CD14-positive monocyte (primary cell): ENCODE measurements at regions not wholly inside any gene's neighbourhood (a gene's known extent, or its start where the extent isn't known, plus 50 kb on each side); places are given as distances from the start of the nearest gene placed in this dataset.

Experiments
- DNase-seq, 3 donors: peaks; one replicate each; pipeline ENCODE4 v3.0.0-alpha.2; 2011 to 2022
- H2AFZ ChIP-seq: 2 replicates; pipeline ENCODE4 v1.6.0; 2012; ENCODE audit warnings: mild to moderate bottlenecking, low read depth, low read length, inconsistent platforms; ENCODE audit not compliant: insufficient read depth, poor library complexity, severe bottlenecking
- H3K27ac ChIP-seq, 2 donors: 1 replicate in 1 of 2; 2 replicates in 1 of 2; pipeline ENCODE4 v1.5.1; 2012 to 2013; ENCODE audit warnings: low read length in 2 of 2, control low read depth in 1 of 2, inconsistent platforms in 1 of 2, low read depth in 1 of 2, mild to moderate bottlenecking in 1 of 2
- H3K27me3 ChIP-seq, 2 donors: one replicate each; pipeline versions ENCODE4 v1.6.0 to v1.6.1; 2011 to 2013; ENCODE audit warnings: low read length in 2 of 2; ENCODE audit not compliant: control insufficient read depth in 2 of 2, insufficient read depth in 2 of 2
- H3K36me3 ChIP-seq, 2 donors: replicated peaks in 1 of 2; 1 replicate in 1 of 2; 2 replicates in 1 of 2; pipeline versions ENCODE4 v1.5.1 to v1.6.1; 2012 to 2013; ENCODE audit warnings: low read length in 2 of 2, control low read depth in 1 of 2, inconsistent platforms in 1 of 2, mild to moderate bottlenecking in 1 of 2; ENCODE audit not compliant: insufficient read depth in 2 of 2, control insufficient read depth in 1 of 2
- H3K4me1 ChIP-seq, 2 donors: 1 replicate in 1 of 2; 2 replicates in 1 of 2; pipeline versions ENCODE4 v1.5.1 to v1.6.1; 2012 to 2013; ENCODE audit warnings: low read length in 2 of 2, control low read depth in 1 of 2, inconsistent platforms in 1 of 2, mild to moderate bottlenecking in 1 of 2, moderate library complexity in 1 of 2; ENCODE audit not compliant: insufficient read depth in 2 of 2, control insufficient read depth in 1 of 2
- H3K4me2 ChIP-seq: replicated peaks from 2 replicates; pipeline ENCODE3; 2012; ENCODE audit warnings: low read length, moderate library complexity, mild to moderate bottlenecking; ENCODE audit not compliant: poor library complexity, severe bottlenecking; ENCODE audit errors: extremely low read depth
- H3K4me3 ChIP-seq, 3 experiments: fragments of 200-600 bp in 1 of 3; sonication (generic) in 1 of 3; replicated peaks in 1 of 3; 1 replicate in 2 of 3; 2 replicates in 1 of 3; pipeline ENCODE4 v1.5.1; 2011 to 2013; ENCODE audit warnings: low read length in 3 of 3, mild to moderate bottlenecking in 3 of 3, control low read depth in 2 of 3, low read depth in 2 of 3, inconsistent platforms in 1 of 3, moderate library complexity in 1 of 3
- H3K79me2 ChIP-seq: 2 replicates; pipeline ENCODE4 v1.6.0; 2012; ENCODE audit warnings: mild to moderate bottlenecking, control low read depth, inconsistent platforms, low read length, moderate library complexity; ENCODE audit not compliant: insufficient read depth
- H3K9ac ChIP-seq: 2 replicates; pipeline ENCODE4 v1.6.0; 2017; ENCODE audit warnings: low read length, mild to moderate bottlenecking; ENCODE audit not compliant: insufficient read depth, poor library complexity, severe bottlenecking
- H3K9me3 ChIP-seq, 2 donors: replicated peaks in 1 of 2; 1 replicate in 1 of 2; 2 replicates in 1 of 2; pipeline versions ENCODE4 v1.5.1 to v1.6.1; 2012 to 2013; ENCODE audit warnings: low read length in 2 of 2, control low read depth in 1 of 2; ENCODE audit not compliant: control insufficient read depth in 1 of 2, insufficient read depth in 1 of 2
- H4K20me1 ChIP-seq: 2 replicates; pipeline ENCODE4 v1.6.0; 2012; ENCODE audit warnings: mild to moderate bottlenecking, low read length, control low read depth, moderate library complexity; ENCODE audit not compliant: insufficient read depth
- H3K27ac Mint-ChIP-seq, 7 donors: one replicate each; pipeline ENCODE4 v1.8.0; 2020; ENCODE audit warnings: mild to moderate bottlenecking in 7 of 7, mixed read lengths in 7 of 7, moderate library complexity in 6 of 7, inconsistent platforms in 2 of 7
- H3K27me3 Mint-ChIP-seq, 3 donors: one replicate each; pipeline ENCODE4 v1.8.0; 2021 to 2022; ENCODE audit warnings: low read depth in 3 of 3, mild to moderate bottlenecking in 3 of 3, mixed read lengths in 3 of 3, moderate library complexity in 3 of 3, inconsistent platforms in 1 of 3
- H3K36me3 Mint-ChIP-seq, 2 donors: one replicate each; pipeline ENCODE4 v1.8.0; 2020; ENCODE audit warnings: mixed read lengths in 2 of 2, inconsistent platforms in 1 of 2, mild to moderate bottlenecking in 1 of 2
- H3K4me1 Mint-ChIP-seq: one replicate; pipeline ENCODE4 v1.8.0; 2020; ENCODE audit warnings: mild to moderate bottlenecking, mixed read lengths
- H3K4me3 Mint-ChIP-seq, 2 donors: one replicate each; pipeline ENCODE4 v1.8.0; 2020; ENCODE audit warnings: mild to moderate bottlenecking in 2 of 2, mixed read lengths in 2 of 2, moderate library complexity in 1 of 2
- H3K9me3 Mint-ChIP-seq, 7 donors: one replicate each; pipeline ENCODE4 v1.8.0; 2020 to 2022; ENCODE audit warnings: mixed read lengths in 7 of 7, mild to moderate bottlenecking in 6 of 7, moderate library complexity in 6 of 7, inconsistent platforms in 2 of 7
- CTCF ChIP-seq: fragments of 200-600 bp; IDR thresholded peaks from one replicate; pipeline ENCODE4 v1.8.0; 2022; ENCODE audit warnings: antibody characterized with exemption, mild to moderate bottlenecking
- WGBS: methylation state at CpG from one replicate; pipeline ENCODE4 v1.1.5; 2013; ENCODE audit warnings: missing lambda C conversion rate; ENCODE audit not compliant: insufficient coverage; 5-methylcytosine and 5-hydroxymethylcytosine counted together
- intact Hi-C, 2 donors: fragments of 100-400 bp; cut with micrococcal nuclease; formaldehyde crosslinking; loops; one replicate each; pipeline versions ENCODE4 v1.15.0 to v1.15.1; 2023

GRCh38 chr1:232130815-232131480, 499.0 kb downstream of the SIPA1L2 start:
- Histone ChIP-seq H3K9ac (no peak overlapping the region), H3K9me3 (peaks cover 0 to 13% of the 10 kb centered on the region in 2 donors), H3K79me2 (no peaks in the 10 kb centered on the region), H3K27ac (no peak overlapping the region), H3K36me3 (no peaks in the 10 kb centered on the region), H3K4me1 (no peaks in the 10 kb centered on the region), H3K4me2 (no peak overlapping the region), H4K20me1 (no peaks in the 10 kb centered on the region), H2AFZ (no peak overlapping the region), H3K4me3 (no peak overlapping the region), H3K27me3 (peaks cover 0 to 2% of the 10 kb centered on the region in 2 donors)
- DNase-seq: no peak
- Mint-ChIP-seq H3K9me3 (peaks cover 3 to 17% (median 11%) of the 10 kb centered on the region in 7 donors), H3K4me3 (no peak overlapping the region), H3K27ac (no peak overlapping the region), H3K4me1 (no peaks in the 10 kb centered on the region), H3K36me3 (no peaks in the 10 kb centered on the region), H3K27me3 (peaks cover 2 to 8% (median 2%) of the 10 kb centered on the region in 3 donors)
- WGBS: 83% methylated on average over 2 of the region's 4 CpGs
- TF ChIP-seq CTCF: no peak
- intact Hi-C loops: no loop called here

- no CpG with 5 or more reads among the region's 2 CpGs for WGBS
- intact Hi-C loops: no loop called here
- no peak overlapping the region for H3K4me2 ChIP-seq
- H3K27ac ChIP-seq: no peak overlapping the region
- Mint-ChIP-seq H3K36me3 (no peaks in the 10 kb centered on the region), H3K4me3 (no peak overlapping the region), H3K4me1 (no peaks in the 10 kb centered on the region), H3K27ac (no peak overlapping the region), H3K9me3 (peaks cover 2 to 17% (median 11%) of the 10 kb centered on the region in 7 donors), H3K27me3 (peaks cover 3 to 14% (median 3%) of the 10 kb centered on the region in 3 donors)
- H3K9ac ChIP-seq: no peak overlapping the region
- no peaks in the 10 kb centered on the region for H3K4me1 ChIP-seq
- peaks cover 0 to 13% of the 10 kb centered on the region in 2 donors for H3K9me3 ChIP-seq
- no peaks in the 10 kb centered on the region for H3K36me3 ChIP-seq
- no peaks in the 10 kb centered on the region for H3K79me2 ChIP-seq
- no peak for DNase-seq
- H3K27me3 ChIP-seq: peaks cover 0 to 2% of the 10 kb centered on the region in 2 donors
- TF ChIP-seq CTCF: no peak
- no peak overlapping the region for H3K4me3 ChIP-seq
- H2AFZ ChIP-seq: no peak overlapping the region
- H4K20me1 ChIP-seq: no peaks in the 10 kb centered on the region
Observed at GRCh38 chr1:232127190-232127589, 500.6 kb downstream of the DISC1 start.
